DND-41 (cell line): ENCODE measurements at regions not wholly inside any gene's neighbourhood (a gene's known extent, or its start where the extent isn't known, plus 50 kb on each side); places are given as distances from the start of the nearest gene placed in this dataset.

Experiments
- ATAC-seq: fragments of 200-7000 bp; cut with Tn5 transposase; 3 replicates; pipeline ENCODE4 v1.9.1; 2021; ENCODE audit warnings: low read depth; ENCODE audit not compliant: insufficient read depth
- DNase-seq: peaks from one replicate; pipeline ENCODE4 v3.0.0-alpha.2; 2020
- H2AFZ ChIP-seq: 2 replicates; pipeline ENCODE4 v1.6.0; 2012; ENCODE audit warnings: low read depth, low read length
- H3K27ac ChIP-seq: 2 replicates; pipeline ENCODE4 v1.5.1; 2012; ENCODE audit warnings: low read length, inconsistent platforms
- H3K27me3 ChIP-seq: fragments of 200-600 bp; sonication (generic); 2 replicates; pipeline ENCODE4 v1.6.0; 2012; ENCODE audit warnings: low read length, mild to moderate bottlenecking, inconsistent platforms; ENCODE audit not compliant: insufficient read depth, poor library complexity
- H3K36me3 ChIP-seq: 2 replicates; pipeline ENCODE4 v1.5.1; 2012; ENCODE audit warnings: low read length, inconsistent platforms; ENCODE audit not compliant: insufficient read depth
- H3K4me1 ChIP-seq: 2 replicates; pipeline ENCODE4 v1.5.1; 2012; ENCODE audit warnings: mild to moderate bottlenecking, low read length; ENCODE audit not compliant: insufficient read depth
- H3K4me2 ChIP-seq: 2 replicates; pipeline ENCODE4 v1.6.0; 2012; ENCODE audit warnings: mild to moderate bottlenecking, moderate library complexity, low read length, inconsistent platforms; ENCODE audit not compliant: insufficient read depth
- H3K4me3 ChIP-seq, 2 experiments: fragments of 200-600 bp in 1 of 2; shearing (Covaris generic) in 1 of 2; 2 replicates each; pipeline ENCODE4 v1.5.1; 2012 to 2016; ENCODE audit warnings: inconsistent platforms in 2 of 2, low read length in 2 of 2, mild to moderate bottlenecking in 2 of 2, low read depth in 1 of 2, moderate library complexity in 1 of 2
- H3K79me2 ChIP-seq: 2 replicates; pipeline ENCODE4 v1.6.0; 2012; ENCODE audit warnings: low read length, inconsistent platforms; ENCODE audit not compliant: insufficient read depth
- H3K9ac ChIP-seq: 2 replicates; pipeline ENCODE4 v1.6.0; 2012; ENCODE audit warnings: low read depth, mild to moderate bottlenecking, inconsistent platforms, low read length, moderate library complexity
- H3K9me3 ChIP-seq: 2 replicates; pipeline ENCODE4 v1.5.1; 2012; ENCODE audit warnings: low read length, moderate library complexity, mild to moderate bottlenecking, inconsistent platforms; ENCODE audit not compliant: insufficient read depth, severe bottlenecking
- H4K20me1 ChIP-seq: 2 replicates; pipeline ENCODE4 v1.6.0; 2012; ENCODE audit warnings: low read length; ENCODE audit not compliant: insufficient read depth
- EZH2 ChIP-seq: IDR thresholded peaks from 3 replicates; pipeline ENCODE4 v1.6.1; 2012; ENCODE audit warnings: borderline replicate concordance, low read depth, mild to moderate bottlenecking, moderate library complexity, low read length, inconsistent platforms; ENCODE audit not compliant: severe bottlenecking
- TF ChIP-seq, protein P1 (sequence below): IDR thresholded peaks from 2 replicates; pipeline ENCODE4 v1.5.1; 2012; ENCODE audit warnings: borderline replicate concordance, low read length, moderate library complexity, mild to moderate bottlenecking; ENCODE audit not compliant: poor library complexity, severe bottlenecking; ENCODE audit errors: extremely low read depth

DNA sequence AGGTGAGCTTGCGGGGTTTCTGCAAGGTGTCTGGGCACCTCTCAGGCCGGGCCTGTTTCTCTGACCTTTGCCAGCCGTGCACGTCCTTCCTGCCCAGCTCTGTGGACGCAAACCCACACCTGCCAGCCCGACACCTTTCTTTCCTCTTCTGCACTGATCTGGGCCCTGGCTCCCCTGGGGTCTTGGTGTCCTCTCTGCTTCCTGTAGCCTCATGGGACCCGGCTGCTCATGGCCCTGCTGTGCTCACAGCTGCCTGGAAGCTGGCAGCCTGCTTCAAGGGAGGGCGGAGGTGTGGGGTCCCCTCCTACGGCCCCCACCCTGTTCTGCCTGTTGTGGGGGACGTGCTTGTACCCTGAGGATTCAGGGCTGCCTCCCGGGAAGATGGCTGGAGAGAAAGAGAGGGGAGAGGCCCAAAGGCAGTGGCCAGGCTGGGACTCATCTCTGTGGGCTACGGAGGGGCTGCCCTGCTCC is 342.4 kb downstream of the SEC14L1 start:
- no peaks in the 10 kb centered on the region for H3K27me3 ChIP-seq
- H3K9me3 ChIP-seq: no peaks in the 10 kb centered on the region
- peaks cover 99% of the 10 kb centered on the region for H4K20me1 ChIP-seq
- no peak overlapping the region for H2AFZ ChIP-seq
- peaks cover 99% of the 10 kb centered on the region for H3K79me2 ChIP-seq
- peaks cover 2% of the 10 kb centered on the region; the same call in 1 of the 2 replicates for H3K4me1 ChIP-seq
- ATAC-seq: no peak
- TF ChIP-seq EZH2: no peak
- TF ChIP-seq, protein P1, sequence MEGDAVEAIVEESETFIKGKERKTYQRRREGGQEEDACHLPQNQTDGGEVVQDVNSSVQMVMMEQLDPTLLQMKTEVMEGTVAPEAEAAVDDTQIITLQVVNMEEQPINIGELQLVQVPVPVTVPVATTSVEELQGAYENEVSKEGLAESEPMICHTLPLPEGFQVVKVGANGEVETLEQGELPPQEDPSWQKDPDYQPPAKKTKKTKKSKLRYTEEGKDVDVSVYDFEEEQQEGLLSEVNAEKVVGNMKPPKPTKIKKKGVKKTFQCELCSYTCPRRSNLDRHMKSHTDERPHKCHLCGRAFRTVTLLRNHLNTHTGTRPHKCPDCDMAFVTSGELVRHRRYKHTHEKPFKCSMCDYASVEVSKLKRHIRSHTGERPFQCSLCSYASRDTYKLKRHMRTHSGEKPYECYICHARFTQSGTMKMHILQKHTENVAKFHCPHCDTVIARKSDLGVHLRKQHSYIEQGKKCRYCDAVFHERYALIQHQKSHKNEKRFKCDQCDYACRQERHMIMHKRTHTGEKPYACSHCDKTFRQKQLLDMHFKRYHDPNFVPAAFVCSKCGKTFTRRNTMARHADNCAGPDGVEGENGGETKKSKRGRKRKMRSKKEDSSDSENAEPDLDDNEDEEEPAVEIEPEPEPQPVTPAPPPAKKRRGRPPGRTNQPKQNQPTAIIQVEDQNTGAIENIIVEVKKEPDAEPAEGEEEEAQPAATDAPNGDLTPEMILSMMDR: no peak
- H3K27ac ChIP-seq: no peak overlapping the region
- no peak overlapping the region for H3K9ac ChIP-seq
- no peak overlapping the region for H3K4me3 ChIP-seq
- no peak overlapping the region for H3K4me2 ChIP-seq
- no peak for DNase-seq
- peaks cover 96% of the 10 kb centered on the region for H3K36me3 ChIP-seq

DNA sequence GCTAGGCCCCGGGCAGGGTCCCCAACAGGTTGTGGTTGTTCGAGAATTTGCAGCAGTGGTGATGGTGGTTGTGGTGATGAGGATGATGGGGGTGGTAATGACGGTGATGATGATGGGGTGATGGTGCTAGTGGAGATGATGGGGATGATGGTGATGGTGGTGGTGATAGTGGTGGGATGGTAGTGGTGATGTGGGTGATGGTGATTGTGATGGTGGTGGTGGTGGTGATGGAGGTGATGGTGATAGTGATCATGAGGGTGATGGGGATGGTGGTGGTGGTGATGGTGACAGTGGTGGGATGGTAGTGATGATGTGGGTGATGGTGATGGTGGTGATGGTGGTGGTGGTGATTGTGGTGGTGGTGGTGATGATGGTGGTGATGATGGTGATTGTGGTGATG is 343.3 kb downstream of the SEC14L1 start:
- Histone ChIP-seq H3K36me3 (peaks cover 98% of the 10 kb centered on the region), H3K9ac (no peak overlapping the region), H3K9me3 (no peaks in the 10 kb centered on the region), H3K79me2 (peaks cover 98% of the 10 kb centered on the region), H3K27ac (no peak overlapping the region), H2AFZ (no peak overlapping the region), H4K20me1 (peaks cover 100% of the 10 kb centered on the region), H3K4me1 (no peaks in the 10 kb centered on the region; the same call in 1 of the 2 replicates), H3K4me3 (no peak overlapping the region), H3K4me2 (no peak overlapping the region), H3K27me3 (no peaks in the 10 kb centered on the region)
- TF ChIP-seq, protein P1: no peak
- no peak for DNase-seq
- ATAC-seq: no peak

DNA sequence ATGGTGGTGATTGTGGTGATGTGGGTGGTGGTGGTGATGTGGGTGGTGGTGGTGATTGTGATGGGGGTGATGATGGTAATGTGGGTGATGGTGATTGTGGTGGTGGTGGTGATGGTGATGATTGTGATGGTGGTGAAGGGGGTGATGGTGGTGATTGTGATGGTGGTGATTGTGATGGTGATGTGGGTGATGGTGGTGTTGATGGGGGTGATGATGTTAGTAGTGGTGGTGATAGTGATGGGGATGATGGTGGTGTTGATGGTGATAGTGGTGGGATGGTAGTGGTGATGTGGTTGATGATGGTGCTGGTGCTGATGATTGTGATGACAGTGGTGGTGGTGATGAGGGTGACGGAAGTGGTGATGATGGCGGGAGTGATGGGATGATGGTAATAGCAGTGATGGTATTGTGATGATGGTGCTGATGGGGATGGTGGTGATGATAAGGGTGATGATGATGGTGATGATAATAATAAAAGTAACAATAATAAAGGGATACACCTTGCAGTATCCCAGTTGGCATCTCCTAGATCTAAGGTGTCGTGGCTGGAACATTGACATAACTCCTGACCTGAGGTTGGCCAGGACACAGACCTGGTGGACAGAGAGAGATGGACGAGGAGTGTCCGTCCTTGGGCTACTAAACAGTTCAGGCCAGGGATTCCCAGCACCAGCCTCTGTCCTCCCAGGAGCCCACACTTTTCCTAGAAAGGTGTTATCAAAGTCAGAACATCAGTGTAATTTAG is 344.5 kb downstream of the SEC14L1 start:
- no peak overlapping the region for H3K27ac ChIP-seq
- peaks cover 98% of the 10 kb centered on the region for H4K20me1 ChIP-seq
- TF ChIP-seq, protein P1: no peak
- TF ChIP-seq EZH2: no peak
- DNase-seq (no peak), ATAC-seq (no peak)
- no peak overlapping the region for H3K9ac ChIP-seq
- no peaks in the 10 kb centered on the region for H3K9me3 ChIP-seq
- no peak overlapping the region for H3K4me2 ChIP-seq
- no peak overlapping the region for H3K4me3 ChIP-seq
- H2AFZ ChIP-seq: no peak overlapping the region
- peaks cover 93% of the 10 kb centered on the region for H3K79me2 ChIP-seq
- no peaks in the 10 kb centered on the region for H3K27me3 ChIP-seq
- no peaks in the 10 kb centered on the region; the same call in 1 of the 2 replicates for H3K4me1 ChIP-seq
- peaks cover 100% of the 10 kb centered on the region for H3K36me3 ChIP-seq
